A549 (cell line): ENCODE measurements at regions not wholly inside any gene's neighbourhood (a gene's known extent, or its start where the extent isn't known, plus 50 kb on each side); places are given as distances from the start of the nearest gene placed in this dataset.

Experiments
- BHLHE40 ChIP-seq: IDR thresholded peaks from 2 replicates; pipeline ENCODE4 v1.6.1; 2012; ENCODE audit warnings: low read depth, low read length, inconsistent platforms
- CBX2 ChIP-seq: fragments of 200-600 bp; sonication (generic); IDR thresholded peaks from 2 replicates; pipeline ENCODE4 v1.6.1; 2016; ENCODE audit warnings: low read depth, mild to moderate bottlenecking, borderline replicate concordance
- CBX8 ChIP-seq: fragments of 200-600 bp; sonication (generic); IDR thresholded peaks from 2 replicates; pipeline ENCODE4 v1.6.1; 2016
- CTCF ChIP-seq: fragments of >200 bp; sonication (Bioruptor Twin); formaldehyde crosslinking; IDR thresholded peaks from 3 replicates; pipeline ENCODE4 v1.5.1; 2016
- EHMT2 ChIP-seq: fragments of 200-600 bp; sonication (generic); IDR thresholded peaks from 2 replicates; pipeline ENCODE4 v1.6.1; 2016; ENCODE audit warnings: antibody characterized with exemption, low read depth, mild to moderate bottlenecking, moderate library complexity
- HDAC2 ChIP-seq: fragments of 200-600 bp; sonication (generic); IDR thresholded peaks from 2 replicates; pipeline ENCODE4 v1.6.1; 2016
- MYC ChIP-seq: IDR thresholded peaks from 2 replicates; pipeline ENCODE4 v1.6.1; 2012; ENCODE audit warnings: mild to moderate bottlenecking, inconsistent platforms, low read length, improper control_type of control experiment, borderline replicate concordance
- POLR2A ChIP-seq: IDR thresholded peaks from 2 replicates; pipeline ENCODE4 v1.6.1; 2012; ENCODE audit warnings: mild to moderate bottlenecking, low read length
- RAD21 ChIP-seq, 2 experiments: fragments of >200 bp in 1 of 2; sonication (Bioruptor Twin) in 1 of 2; formaldehyde crosslinking in 1 of 2; IDR thresholded peaks in 1 of 2; conservative IDR thresholded peaks in 1 of 2; 2 replicates in 1 of 2; 3 replicates in 1 of 2; pipeline ENCODE4 v1.6.1; 2012 to 2018; ENCODE audit warnings: inconsistent platforms in 1 of 2
- REST ChIP-seq: fragments of 200-600 bp; sonication (generic); IDR thresholded peaks from 2 replicates; pipeline ENCODE4 v1.6.1; 2016; ENCODE audit warnings: antibody characterized with exemption, mild to moderate bottlenecking, moderate library complexity
- RFX5 ChIP-seq: fragments of 450-650 bp; IDR thresholded peaks from 2 replicates; pipeline ENCODE4 v1.7.1; 2014; ENCODE audit warnings: antibody characterized with exemption, mild to moderate bottlenecking, moderate library complexity
- SREBF2 ChIP-seq: fragments of 450-650 bp; IDR thresholded peaks from 2 replicates; pipeline ENCODE4 v1.6.1; 2014; ENCODE audit warnings: mild to moderate bottlenecking, moderate library complexity
- TP53 ChIP-seq: fragments of 250-450 bp; sonication (Bioruptor Pico); IDR thresholded peaks from 2 replicates; pipeline ENCODE4 v1.5.0; 2021; ENCODE audit warnings: mild to moderate bottlenecking, moderate library complexity

GRCh38 chr18:68560128-68560527 is 154.8 kb downstream of the TMX3 start:
- no peak for TF ChIP-seq TP53 (CRISPR knock-in tag)
- no peak for TF ChIP-seq CBX8
- TF ChIP-seq CTCF = no peak
- no peak for TF ChIP-seq EHMT2
- TF ChIP-seq SREBF2 = no peak
- no peak for TF ChIP-seq HDAC2
- no peak for TF ChIP-seq POLR2A
- TF ChIP-seq REST = no peak
- no peak for TF ChIP-seq CBX2
- no peak for TF ChIP-seq RFX5
- TF ChIP-seq RAD21 (conservative IDR thresholded peaks at IDR 0.05 in 1 of 2, IDR thresholded peaks at IDR 0.05 in 1 of 2) = no peak
- TF ChIP-seq BHLHE40 = no peak
- no peak for TF ChIP-seq MYC
